ENCODE measurements at regions not wholly inside any gene's neighbourhood (a gene's known extent, or its start where the extent isn't known, plus 50 kb on each side); places are given as distances from the start of the nearest gene placed in this dataset.

DNA sequence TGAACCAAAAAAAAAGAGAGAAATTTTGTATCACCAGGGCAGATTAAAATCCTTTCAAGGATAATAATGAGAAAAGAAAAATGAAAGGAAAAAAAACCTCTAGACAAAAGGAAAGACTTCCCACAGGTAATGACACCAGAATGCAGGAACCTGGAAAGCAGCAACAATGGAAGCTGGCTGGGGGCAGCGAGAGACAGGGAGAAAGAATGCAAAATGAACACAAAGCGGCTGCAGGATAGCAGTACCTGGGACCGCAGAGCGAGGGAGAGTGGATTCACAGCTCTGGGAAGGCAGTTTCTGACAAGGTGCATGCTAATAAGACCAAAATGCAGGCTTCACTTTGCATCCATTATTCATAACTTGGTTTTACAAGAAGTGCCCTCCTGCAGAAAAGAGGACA, 349.0 kb downstream of the SIPA1L2 start:
- TF ChIP-seq CTCF (IDR thresholded peaks at IDR 0.05) (no peak), POLR2AphosphoS5 (IDR thresholded peaks at IDR 0.05; ENCODE audit: insufficient read depth in 1 of 2, low read depth in 1 of 2) (no peak)

Data from vagina (tissue), 2 donors.